ENCODE measurements at regions not wholly inside any gene's neighbourhood (a gene's known extent, or its start where the extent isn't known, plus 50 kb on each side); places are given as distances from the start of the nearest gene placed in this dataset.
"Not testable (repeated sequence)": the region's sequence is repeated elsewhere in the genome, so short reads cannot be mapped to it uniquely, and the experiment has no call there.

DNA sequence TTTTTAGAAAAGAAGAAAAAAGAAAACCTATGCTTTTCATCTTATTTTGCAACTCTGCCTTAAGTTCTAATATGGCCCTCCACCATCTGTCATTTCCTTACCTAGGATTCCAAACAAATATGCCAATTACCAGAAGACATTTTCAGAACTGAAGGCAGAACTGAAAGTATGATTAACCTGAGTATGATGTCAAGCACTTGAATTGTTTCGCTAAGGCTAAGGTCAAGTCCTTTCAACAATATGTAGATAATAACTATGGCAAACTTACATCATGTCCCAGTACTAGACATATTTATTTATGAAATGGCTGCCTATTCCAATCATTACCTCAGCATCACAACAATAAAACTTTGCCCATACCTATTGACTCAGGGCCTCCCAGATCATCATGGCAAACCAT lies 91.0 kb downstream of the OR13H1 start:
- no peak overlapping the region for H3K4me3 ChIP-seq
- no peak overlapping the region for H3K27ac ChIP-seq (replicated peaks)
- TF ChIP-seq, protein P1, sequence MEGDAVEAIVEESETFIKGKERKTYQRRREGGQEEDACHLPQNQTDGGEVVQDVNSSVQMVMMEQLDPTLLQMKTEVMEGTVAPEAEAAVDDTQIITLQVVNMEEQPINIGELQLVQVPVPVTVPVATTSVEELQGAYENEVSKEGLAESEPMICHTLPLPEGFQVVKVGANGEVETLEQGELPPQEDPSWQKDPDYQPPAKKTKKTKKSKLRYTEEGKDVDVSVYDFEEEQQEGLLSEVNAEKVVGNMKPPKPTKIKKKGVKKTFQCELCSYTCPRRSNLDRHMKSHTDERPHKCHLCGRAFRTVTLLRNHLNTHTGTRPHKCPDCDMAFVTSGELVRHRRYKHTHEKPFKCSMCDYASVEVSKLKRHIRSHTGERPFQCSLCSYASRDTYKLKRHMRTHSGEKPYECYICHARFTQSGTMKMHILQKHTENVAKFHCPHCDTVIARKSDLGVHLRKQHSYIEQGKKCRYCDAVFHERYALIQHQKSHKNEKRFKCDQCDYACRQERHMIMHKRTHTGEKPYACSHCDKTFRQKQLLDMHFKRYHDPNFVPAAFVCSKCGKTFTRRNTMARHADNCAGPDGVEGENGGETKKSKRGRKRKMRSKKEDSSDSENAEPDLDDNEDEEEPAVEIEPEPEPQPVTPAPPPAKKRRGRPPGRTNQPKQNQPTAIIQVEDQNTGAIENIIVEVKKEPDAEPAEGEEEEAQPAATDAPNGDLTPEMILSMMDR (IDR thresholded peaks at IDR 0.05; ENCODE audit: borderline replicate concordance): no peak
- H3K9me3 ChIP-seq (replicated peaks): no peaks in the 10 kb centered on the region
- no peak for DNase-seq
- no peaks in the 10 kb centered on the region for H3K4me1 ChIP-seq
- H3K36me3 ChIP-seq: no peaks in the 10 kb centered on the region
- intact Hi-C loops (cut with micrococcal nuclease): no loop called here
- H3K27me3 ChIP-seq (ENCODE audit: low read depth): no peaks in the 10 kb centered on the region

DNA sequence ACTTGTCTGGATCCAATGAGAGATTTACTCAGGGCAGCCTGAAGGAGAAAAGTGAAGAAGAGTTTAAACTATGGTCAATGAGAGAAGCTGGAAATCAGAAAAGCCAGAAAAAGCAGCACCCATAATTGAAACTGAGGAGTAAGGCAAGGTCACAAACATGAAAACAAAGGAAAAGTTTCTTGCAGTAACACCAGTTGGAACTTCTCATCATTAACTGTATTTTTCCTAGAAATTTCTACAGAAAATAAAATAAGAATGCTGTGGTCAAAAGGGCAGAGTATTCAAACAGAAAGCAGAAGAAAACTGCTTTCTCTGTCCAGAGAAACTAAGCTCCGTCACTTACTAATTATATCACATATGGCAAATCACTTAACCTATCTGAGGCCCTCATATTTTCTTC lies 102.2 kb downstream of the OR13H1 start:
- DNase-seq: no peak
- intact Hi-C loops (cut with micrococcal nuclease): no loop called here
- Histone ChIP-seq H3K36me3 (no peaks in the 10 kb centered on the region), H3K4me1 (no peaks in the 10 kb centered on the region), H3K4me3 (no peak overlapping the region), H3K27me3 (ENCODE audit: low read depth) (no peaks in the 10 kb centered on the region), H3K27ac (replicated peaks) (no peak overlapping the region), H3K9me3 (replicated peaks) (no peaks in the 10 kb centered on the region)
- TF ChIP-seq, protein P1 (IDR thresholded peaks at IDR 0.05; ENCODE audit: borderline replicate concordance): no peak

DNA sequence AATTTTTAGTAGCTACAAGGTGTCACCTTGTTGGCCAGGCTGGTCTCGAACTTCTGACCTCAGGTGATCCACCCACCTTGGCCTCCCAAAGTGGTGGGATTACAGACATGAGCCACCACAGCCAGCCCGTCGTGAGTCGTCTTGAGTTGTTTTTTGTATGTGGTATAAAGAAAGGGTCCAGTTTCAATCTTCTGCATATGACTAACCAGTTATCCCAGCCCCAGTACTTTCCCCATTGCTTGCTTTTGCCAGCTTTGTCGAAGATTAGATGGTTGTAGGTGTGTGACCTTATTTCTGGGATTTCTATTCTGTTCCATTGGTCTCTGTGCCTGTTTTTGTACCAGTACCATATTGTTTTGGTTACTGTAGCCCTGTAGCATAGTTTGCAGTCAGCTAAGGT lies 105.9 kb downstream of the OR13H1 start:
- no peak overlapping the region for H3K4me3 ChIP-seq
- intact Hi-C loops (cut with micrococcal nuclease): no loop called here
- no peaks in the 10 kb centered on the region for H3K27me3 ChIP-seq (ENCODE audit: low read depth)
- no peaks in the 10 kb centered on the region for H3K36me3 ChIP-seq
- TF ChIP-seq, protein P1 (IDR thresholded peaks at IDR 0.05; ENCODE audit: borderline replicate concordance): no peak
- no peaks in the 10 kb centered on the region for H3K4me1 ChIP-seq
- no peak overlapping the region for H3K27ac ChIP-seq (replicated peaks)
- DNase-seq: no peak
- peaks cover 4% of the 10 kb centered on the region for H3K9me3 ChIP-seq (replicated peaks)

DNA sequence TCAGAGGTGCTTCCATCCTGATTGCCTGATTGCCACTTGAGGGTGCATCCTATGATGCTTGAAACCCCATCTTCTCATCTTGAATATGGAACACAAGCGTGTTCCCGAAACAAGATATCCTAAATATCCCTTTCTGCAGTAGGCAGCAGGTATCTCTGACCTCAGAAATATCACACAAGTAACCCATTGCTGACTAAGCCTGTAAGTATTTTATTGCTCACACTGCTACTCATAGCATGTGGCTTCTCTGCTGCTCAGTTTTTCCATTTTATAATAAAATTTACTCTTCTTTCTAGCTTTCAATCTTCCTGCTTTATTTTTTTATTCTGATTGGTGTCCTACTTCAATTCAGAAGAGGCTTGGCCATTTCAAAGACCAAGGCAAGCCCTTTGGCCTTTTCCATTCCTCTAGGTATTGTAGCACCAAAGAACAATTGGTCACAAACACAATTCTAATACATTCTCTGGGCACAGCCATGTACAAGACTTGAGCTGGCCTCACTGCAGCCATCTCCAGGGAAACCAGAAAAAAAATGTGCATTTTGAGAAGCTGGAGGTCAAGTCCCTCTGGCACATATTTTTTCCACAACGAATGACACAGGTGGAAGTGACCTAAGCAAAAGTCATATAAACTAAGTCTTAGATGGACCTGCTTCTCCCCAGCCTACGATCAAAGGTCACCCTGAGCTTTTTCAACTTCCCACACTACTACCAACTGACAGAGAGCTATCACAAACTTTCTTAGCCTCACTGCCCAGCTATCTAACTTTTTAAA lies 107.0 kb downstream of the OR13H1 start:
- Histone ChIP-seq H3K36me3 (no peaks in the 10 kb centered on the region), H3K9me3 (replicated peaks) (peaks cover 4% of the 10 kb centered on the region), H3K27me3 (ENCODE audit: low read depth) (no peaks in the 10 kb centered on the region), H3K4me1 (no peaks in the 10 kb centered on the region), H3K27ac (replicated peaks) (no peak overlapping the region), H3K4me3 (no peak overlapping the region)
- no peak for DNase-seq
- intact Hi-C loops (cut with micrococcal nuclease): no loop called here
- TF ChIP-seq, protein P1 (IDR thresholded peaks at IDR 0.05; ENCODE audit: borderline replicate concordance): no peak

DNA sequence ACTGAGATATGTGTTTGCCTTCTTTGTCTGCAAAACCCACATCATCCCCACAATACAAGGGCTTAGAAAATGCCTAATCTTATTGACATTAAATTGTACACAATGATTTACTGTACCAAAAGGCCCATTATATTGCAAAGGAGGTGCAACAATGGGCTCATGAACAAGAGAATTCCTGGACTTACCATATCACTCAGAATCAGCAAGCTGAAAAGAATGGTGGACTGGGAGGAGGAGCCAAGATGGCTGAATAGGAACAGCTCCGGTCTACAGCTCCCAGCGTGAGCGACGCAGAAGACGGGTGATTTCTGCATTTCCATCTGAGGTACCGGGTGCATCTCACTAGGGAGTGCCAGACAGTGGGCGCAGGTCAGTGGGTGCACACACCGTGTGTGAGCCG lies 119.9 kb downstream of the OR13H1 start:
- H3K4me3 ChIP-seq; intact Hi-C loops (cut with micrococcal nuclease); H3K4me1 ChIP-seq; H3K36me3 ChIP-seq; H3K27ac ChIP-seq (replicated peaks); H3K9me3 ChIP-seq (replicated peaks); DNase-seq; H3K27me3 ChIP-seq (ENCODE audit: low read depth): not testable (repeated sequence)

DNA sequence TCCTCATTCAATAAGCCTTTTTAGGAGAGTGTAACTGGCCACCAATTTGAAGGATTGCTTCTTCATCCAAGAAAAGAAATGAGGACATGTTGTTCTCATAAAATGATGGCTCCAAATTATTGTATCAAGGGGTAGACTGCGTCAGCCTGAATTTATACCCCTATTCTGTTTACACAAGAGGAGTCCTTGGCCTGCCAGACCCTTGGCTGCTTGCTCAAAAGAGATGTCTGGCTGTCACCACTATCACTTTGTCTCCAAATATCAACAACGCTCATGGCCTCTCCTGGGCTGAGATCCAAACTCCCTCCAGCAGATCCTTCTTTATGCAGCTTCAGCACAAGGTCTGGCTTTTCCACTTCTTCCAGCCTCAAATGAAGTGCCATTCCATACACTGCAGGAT lies 127.9 kb downstream of the OR13H1 start:
- H3K27me3 ChIP-seq (ENCODE audit: low read depth): no peaks in the 10 kb centered on the region
- H3K4me3 ChIP-seq: no peak overlapping the region
- DNase-seq: no peak
- intact Hi-C loops (cut with micrococcal nuclease): no loop called here
- no peak overlapping the region for H3K27ac ChIP-seq (replicated peaks)
- no peaks in the 10 kb centered on the region for H3K9me3 ChIP-seq (replicated peaks)
- TF ChIP-seq, protein P1 (IDR thresholded peaks at IDR 0.05; ENCODE audit: borderline replicate concordance): no peak
- H3K36me3 ChIP-seq: no peaks in the 10 kb centered on the region
- H3K4me1 ChIP-seq: no peaks in the 10 kb centered on the region
